Neural progenitor cell (in vitro differentiated cells): ENCODE measurements at regions not wholly inside any gene's neighbourhood (a gene's known extent, or its start where the extent isn't known, plus 50 kb on each side); places are given as distances from the start of the nearest gene placed in this dataset.

Experiments
- EZH2 ChIP-seq: fragments of 200-600 bp; sonication (generic); IDR thresholded peaks from 2 replicates; pipeline ENCODE4 v1.6.1; 2017; ENCODE audit warnings: antibody characterized with exemption, mild to moderate bottlenecking, moderate library complexity
- EZH2phosphoT487 ChIP-seq: fragments of 200-600 bp; sonication (generic); IDR thresholded peaks from 2 replicates; pipeline ENCODE4 v1.6.1; 2017; ENCODE audit warnings: antibody characterized with exemption
- TF ChIP-seq, protein P1 (sequence below): fragments of 200-600 bp; sonication (generic); IDR thresholded peaks from 2 replicates; pipeline ENCODE4 v1.5.1; 2017; ENCODE audit warnings: antibody characterized with exemption, mild to moderate bottlenecking

DNA sequence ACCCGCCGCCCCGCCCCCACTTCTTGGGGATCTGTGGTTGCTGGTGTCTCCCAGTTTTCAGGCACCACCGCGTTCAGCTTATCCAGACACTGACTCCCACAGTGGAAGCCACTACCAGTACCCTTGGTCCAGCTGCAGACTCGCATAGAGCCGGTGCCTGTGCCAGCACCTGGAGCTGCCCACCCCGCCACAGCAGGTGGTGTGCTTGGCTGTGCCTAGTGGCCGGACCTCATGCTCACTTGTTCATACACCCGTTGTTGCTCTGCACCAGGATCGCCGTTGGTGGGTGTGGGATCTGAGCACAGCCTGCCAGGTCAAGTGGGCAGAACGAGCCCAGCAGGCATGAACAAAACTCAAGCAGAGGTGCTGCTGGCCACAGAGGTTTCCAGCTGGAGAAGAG lies 673.2 kb downstream of the RERGL start:
- TF ChIP-seq EZH2 (no peak), EZH2phosphoT487 (no peak)
- TF ChIP-seq, protein P1, sequence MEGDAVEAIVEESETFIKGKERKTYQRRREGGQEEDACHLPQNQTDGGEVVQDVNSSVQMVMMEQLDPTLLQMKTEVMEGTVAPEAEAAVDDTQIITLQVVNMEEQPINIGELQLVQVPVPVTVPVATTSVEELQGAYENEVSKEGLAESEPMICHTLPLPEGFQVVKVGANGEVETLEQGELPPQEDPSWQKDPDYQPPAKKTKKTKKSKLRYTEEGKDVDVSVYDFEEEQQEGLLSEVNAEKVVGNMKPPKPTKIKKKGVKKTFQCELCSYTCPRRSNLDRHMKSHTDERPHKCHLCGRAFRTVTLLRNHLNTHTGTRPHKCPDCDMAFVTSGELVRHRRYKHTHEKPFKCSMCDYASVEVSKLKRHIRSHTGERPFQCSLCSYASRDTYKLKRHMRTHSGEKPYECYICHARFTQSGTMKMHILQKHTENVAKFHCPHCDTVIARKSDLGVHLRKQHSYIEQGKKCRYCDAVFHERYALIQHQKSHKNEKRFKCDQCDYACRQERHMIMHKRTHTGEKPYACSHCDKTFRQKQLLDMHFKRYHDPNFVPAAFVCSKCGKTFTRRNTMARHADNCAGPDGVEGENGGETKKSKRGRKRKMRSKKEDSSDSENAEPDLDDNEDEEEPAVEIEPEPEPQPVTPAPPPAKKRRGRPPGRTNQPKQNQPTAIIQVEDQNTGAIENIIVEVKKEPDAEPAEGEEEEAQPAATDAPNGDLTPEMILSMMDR: no peak
